8988T (cell line): ENCODE measurements at regions not wholly inside any gene's neighbourhood (a gene's known extent, or its start where the extent isn't known, plus 50 kb on each side); places are given as distances from the start of the nearest gene placed in this dataset.

Source experiments
- DNase-seq: peaks from one replicate; pipeline ENCODE4 v3.0.0; 2011

GRCh38 chr5:89904442-89904841 lies 505.1 kb downstream of the CETN3 start:
- no peak for DNase-seq

DNA sequence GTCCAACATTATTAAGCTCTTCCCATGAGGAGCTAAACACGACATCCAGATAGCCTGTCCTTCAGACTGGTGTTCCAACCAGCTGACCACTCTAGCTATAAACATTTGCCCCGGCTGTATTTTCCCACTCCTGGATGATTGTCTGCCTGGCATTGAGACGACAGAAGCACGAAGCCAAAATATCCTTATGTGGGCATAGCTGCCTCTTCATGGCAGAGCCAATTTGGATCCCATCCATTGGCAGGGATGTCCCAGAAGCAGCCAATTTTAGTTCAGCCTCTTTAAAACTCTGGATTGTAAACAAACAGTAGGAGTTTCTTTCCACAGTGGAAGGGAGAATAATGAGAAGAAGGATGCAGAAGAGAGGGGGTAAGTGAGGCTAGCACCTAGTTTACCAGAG lies 507.6 kb downstream of the CETN3 start:
- no peak for DNase-seq

DNA sequence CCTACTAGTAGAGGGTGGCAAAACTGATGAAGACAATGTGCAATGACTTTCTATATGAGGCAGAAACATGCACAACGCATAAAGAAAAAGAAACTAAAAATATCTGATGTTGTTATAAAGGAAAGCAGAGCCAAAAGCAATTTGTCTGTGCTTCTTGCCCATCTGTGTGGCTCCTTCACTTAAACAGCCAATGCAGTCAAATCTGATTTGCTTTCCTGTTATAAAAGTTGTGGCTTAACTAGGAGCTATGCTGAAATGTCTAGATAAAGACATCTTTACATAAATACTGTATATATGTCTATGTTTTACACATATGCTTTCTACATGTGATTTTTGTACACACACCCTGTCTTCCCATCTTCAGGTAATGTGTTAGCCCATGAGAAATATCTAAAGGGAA lies 508.2 kb downstream of the CETN3 start:
- no peak for DNase-seq

DNA sequence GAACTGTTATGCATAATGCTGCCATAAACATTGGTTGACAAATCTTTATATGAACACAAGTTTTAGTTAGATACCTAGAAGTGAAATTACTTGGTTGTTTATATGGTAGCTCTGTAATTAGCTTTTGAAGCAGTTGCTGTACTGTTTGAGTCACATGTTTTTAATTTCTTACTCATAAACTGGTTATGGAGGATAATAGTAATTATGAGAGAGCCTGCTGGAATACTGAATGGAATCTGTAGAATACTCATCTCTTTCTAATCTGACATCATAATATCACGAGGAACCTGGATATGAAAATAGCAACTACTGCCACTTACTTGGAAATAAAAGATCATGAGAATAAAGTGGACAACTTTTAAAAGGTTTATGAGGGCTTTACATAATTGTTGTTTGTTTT lies 509.2 kb downstream of the CETN3 start:
- DNase-seq: no peak

DNA sequence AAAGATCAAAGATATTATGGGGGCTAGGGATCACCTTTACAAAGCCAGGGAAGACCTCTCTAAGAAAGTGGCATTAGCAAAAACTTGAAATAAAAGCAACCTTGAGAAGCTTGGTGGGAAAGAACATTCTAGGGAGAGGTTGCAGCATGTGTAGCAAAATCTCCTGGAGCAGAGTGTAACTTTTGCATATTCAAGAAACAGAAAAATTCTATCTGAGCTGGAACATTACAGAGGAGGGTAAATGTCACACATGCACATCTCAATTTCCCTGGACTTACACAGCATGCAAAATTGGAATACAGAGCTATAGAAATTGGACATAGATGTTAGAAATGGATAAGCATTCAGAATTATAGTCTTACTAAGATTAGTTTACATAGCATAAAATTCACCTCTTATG lies 510.0 kb downstream of the CETN3 start:
- DNase-seq: no peak

GRCh38 chr5:89893546-89893945 lies 516.0 kb downstream of the CETN3 start:
- DNase-seq: no peak

GRCh38 chr5:89885670-89886069 lies 523.9 kb downstream of the CETN3 start:
- no peak for DNase-seq

GRCh38 chr5:89883967-89884366 lies 525.6 kb downstream of the CETN3 start:
- no peak for DNase-seq

- DNase-seq: no peak
Measured at GRCh38 chr5:89878140-89879132, 531.1 kb downstream of the CETN3 start.

DNA sequence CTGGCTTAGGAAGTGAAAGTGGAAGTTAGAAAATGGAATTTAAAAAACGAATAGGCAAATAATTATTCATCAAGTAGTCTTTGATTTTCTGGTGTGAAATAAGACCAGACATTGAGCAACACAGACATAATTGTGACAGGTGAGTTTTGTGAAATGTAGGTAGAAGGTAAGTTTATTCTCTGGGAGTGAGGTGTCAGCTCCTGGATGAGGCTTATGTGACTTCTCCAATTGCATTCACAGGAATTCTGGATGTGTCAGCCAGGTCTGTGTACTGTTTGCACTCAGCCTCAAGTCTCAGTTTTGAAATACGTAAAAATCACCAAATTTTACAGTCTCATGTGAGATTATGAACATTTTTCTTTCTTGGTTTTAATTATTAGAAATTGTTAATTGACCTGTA lies 537.6 kb downstream of the CETN3 start:
- DNase-seq: no peak

DNA sequence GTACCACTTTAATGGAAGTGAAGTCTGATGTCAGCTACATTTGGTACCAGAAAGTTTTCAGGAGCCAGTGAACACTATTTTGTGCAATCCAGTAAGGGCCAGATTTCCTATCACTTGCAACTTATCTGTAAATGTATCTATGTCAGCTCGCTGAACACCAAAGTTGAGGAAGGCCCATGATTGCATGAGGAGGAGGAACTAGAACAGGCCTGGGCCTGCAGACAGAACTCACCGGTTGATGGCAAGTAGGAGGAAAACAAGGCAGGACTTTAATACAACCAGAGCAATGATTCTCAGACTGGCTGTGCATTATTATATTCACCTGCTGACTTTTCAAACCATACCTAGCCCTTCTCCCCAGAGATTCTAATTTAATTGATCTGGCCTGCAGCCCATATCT lies 540.2 kb downstream of the CETN3 start:
- no peak for DNase-seq

- DNase-seq: no peak
Measured at GRCh38 chr5:89866410-89866809, 543.1 kb downstream of the CETN3 start.

DNA sequence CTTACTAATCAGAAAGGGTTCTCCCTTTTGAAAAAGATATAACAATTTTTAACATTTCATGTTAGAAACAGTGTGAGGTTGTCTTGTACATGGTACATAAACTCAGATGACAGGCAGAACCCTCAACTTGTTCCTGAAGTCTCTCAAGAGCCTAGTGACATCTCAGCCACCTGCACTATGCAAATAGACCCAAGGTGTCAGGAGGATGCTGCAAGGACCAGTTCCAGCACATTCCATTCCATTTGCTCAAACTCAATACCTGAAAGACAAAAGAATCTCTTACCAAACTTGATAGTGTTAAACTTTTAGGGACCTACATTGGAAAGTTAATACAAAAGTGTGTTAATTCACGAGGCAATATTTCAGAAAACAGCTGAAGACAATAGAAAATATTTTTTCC lies 544.6 kb downstream of the CETN3 start:
- DNase-seq: no peak

GRCh38 chr5:89857790-89858189 lies 551.8 kb downstream of the CETN3 start:
- no peak for DNase-seq

- DNase-seq: no peak
Measured at GRCh38 chr5:89855417-89855816, 554.1 kb downstream of the CETN3 start.

- no peak for DNase-seq
Measured at GRCh38 chr5:89851911-89852310, 557.6 kb downstream of the CETN3 start.

DNA sequence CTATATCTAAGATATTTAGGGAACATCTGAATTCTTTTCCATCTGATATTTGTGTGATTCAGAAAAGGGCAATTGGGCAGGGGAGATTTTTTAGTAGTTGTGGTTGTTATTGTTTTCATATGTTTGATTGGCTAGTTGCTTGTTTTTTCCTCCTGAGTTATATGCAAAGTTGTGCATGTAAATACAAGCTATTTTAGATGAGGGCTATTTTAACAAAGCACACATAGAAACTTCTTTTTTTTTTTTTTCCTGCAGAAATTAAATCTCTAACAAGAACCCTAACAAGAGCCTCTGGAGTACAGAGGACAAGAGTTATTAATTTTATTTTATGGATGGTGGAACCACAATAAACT lies 559.1 kb downstream of the CETN3 start:
- no peak for DNase-seq

GRCh38 chr5:89849830-89850512 lies 559.6 kb downstream of the CETN3 start:
- DNase-seq: no peak

DNA sequence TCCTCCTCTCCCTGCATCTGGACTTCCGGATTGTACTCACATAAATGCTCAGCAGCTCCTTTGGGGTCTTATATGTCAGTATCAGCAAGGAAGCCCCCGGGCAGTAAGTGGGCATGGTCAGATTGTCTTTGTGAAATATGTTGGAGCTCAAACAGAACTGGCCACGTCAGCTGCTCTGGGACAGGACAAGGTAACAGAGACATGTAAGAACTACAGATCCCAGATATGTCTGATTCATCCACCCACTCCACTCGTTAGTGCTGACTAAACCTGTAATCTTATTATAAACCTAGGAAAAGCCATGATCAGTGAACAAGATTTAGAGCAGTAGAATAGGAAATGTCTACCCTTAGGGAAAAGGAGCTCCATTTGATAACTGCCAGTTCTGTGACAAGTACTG lies 561.8 kb downstream of the CETN3 start:
- DNase-seq: no peak

- DNase-seq: no peak
Measured at GRCh38 chr5:89844548-89844947, 565.0 kb downstream of the CETN3 start.

DNA sequence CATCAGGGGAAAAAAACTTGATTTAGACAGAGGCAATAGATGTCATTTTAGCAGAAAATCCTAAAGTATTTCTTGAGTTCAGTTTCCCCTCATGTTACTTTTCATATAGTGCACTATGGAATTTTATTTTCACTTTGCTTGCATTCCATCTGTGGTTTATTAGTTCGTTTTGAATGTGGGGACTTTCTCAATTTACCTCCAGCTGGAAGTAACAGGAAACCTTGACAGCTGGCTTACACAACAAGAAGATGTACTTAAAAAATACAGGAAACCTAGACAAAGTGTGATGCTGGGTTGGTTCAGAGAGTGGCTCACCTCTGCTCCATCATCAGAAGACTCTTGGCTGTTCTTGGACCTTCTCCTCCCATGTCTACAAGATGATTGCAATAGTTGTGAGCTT lies 567.0 kb downstream of the CETN3 start:
- DNase-seq: no peak

GRCh38 chr5:89840906-89841305 lies 568.6 kb downstream of the CETN3 start:
- no peak for DNase-seq

GRCh38 chr5:89830691-89831090 lies 578.9 kb downstream of the CETN3 start:
- no peak for DNase-seq

GRCh38 chr5:89827960-89828359 lies 581.6 kb downstream of the CETN3 start:
- no peak for DNase-seq
